ENCODE measurements at regions not wholly inside any gene's neighbourhood (a gene's known extent, or its start where the extent isn't known, plus 50 kb on each side); places are given as distances from the start of the nearest gene placed in this dataset.

- DNase-seq (ENCODE audit: low read depth in 3 of 3), result no peak
Observed at GRCh38 chr5:125323613-125324012, 577.2 kb upstream of the ZNF608 start.

- DNase-seq (ENCODE audit: low read depth in 3 of 3), result no peak
Observed at GRCh38 chr5:125325488-125326149, 579.2 kb upstream of the ZNF608 start.

- no peak for DNase-seq (ENCODE audit: low read depth in 3 of 3)
Observed at GRCh38 chr5:125326150-125326510, 579.7 kb upstream of the ZNF608 start.

DNA sequence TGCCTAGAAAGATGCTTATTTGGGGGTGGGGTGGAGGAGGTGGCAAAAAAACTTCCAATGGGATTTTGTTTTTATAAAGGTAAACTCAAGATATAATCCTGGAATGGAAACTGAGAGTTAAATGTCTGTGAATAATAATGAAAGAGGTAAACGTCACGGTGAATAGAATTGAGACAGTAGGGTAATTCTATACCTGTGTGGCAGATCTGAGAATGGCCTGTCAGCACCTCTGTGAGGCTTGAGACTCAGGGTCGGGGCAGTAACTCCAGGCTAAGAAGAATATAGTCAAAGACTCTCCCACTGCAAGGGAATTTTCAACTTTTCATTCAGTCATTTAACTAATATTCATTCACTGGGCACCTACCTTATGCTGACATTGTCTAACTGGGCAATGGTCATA lies 581.2 kb upstream of the ZNF608 start:
- DNase-seq (ENCODE audit: low read depth in 3 of 3), result no peak

DNA sequence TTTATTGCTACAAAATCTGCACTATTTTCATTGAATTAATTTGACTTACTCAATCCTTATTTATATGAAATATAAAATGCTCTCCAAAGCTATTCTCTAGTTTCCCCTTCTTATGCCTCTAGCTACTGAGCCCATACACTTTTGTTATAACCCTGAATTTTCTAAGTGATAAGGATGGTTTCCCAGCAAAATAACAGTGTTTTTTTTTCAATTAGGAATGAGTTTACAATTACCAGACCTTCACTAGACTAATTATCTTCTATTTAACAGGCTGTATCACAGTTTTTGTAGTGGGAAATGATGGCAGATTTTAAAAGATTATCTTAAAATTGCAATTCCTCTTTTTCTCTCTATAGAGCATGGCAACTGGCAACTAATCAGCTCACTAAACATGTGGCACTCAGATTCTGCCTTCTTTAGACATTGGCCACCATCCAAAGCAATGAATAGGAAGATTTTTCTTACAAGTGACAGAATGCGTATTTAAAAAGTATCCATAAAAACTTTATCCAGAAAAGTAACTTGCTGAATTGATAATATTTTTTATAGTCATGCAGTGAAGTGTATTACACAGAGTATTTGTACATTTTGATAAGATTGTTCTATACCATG lies 585.7 kb upstream of the ZNF608 start:
- no peak for DNase-seq (ENCODE audit: low read depth in 3 of 3)

DNA sequence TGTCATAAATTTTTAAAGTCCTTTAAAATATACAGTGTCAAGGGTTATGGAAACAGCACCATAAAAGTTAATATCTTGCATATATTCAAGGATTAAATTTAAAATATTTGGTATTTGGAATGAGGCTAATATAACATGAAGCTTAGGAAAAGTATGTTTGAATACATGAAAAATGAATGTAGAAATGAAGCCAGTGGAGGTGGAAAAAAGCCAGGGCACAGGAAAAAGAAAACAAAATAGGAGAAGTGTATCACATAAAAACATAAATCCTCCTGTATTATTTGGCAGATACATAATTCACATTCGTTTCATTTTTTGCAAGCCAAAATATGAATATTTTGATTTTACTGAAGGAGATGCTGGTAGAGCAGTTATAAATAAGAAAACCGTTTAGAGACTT lies 587.0 kb upstream of the ZNF608 start:
- no peak for DNase-seq (ENCODE audit: low read depth in 3 of 3)

DNA sequence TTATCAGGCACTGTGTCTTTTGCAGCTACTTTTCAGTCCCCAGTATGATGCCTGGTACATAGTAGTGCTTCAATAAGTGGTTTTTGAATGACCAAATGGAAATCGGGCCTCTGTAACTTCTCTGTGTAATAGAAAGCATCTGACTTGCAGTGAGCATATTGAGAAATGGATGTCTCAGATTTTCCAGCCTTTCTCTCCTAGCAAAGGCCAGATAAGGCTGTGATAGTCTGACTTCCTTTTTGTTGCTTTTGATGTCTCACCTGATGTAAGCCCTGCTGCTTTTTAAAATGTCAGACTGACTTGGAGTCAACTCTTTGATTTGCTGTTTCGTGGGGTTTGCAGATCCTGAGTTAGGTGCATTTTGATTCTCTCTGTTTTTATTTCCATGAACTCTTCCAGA lies 590.0 kb upstream of the ZNF608 start:
- DNase-seq (ENCODE audit: low read depth in 3 of 3), result no peak

- DNase-seq (ENCODE audit: low read depth in 3 of 3), result no peak
Observed at GRCh38 chr5:125337294-125337693, 590.9 kb upstream of the ZNF608 start.

DNA sequence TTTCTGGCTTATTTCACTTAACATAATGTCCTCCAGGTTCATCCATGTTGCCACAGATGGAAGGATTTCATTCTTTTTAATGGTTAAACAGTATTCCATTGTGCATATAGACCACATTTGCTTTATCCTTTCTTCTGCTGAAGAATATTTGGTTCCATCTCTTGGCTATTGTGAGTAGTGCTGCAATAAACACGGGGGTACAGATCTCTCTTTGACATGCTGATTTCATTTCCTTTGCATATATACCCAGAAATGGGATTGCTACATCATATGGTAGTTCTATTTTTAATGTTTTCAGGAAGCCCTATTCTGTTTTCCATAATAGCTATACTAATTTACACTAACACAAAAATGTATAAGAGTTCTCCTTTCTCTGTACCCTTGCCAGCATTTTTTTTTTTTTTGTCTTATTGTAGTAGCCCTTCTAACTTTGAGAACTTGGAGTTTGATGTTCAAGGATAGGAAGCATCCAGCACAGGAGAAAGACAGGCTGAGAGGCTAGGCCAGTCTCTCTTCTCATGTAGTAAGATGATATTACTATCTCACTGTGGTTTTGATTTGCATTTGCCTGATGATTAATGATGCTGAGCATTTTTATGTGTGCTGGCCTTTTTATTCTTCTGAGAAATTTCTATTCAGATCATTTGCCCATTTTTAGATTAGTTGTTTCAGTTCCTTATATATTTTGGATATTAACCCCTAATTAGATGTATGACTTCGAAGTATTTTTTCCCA lies 592.2 kb upstream of the ZNF608 start:
- DNase-seq (ENCODE audit: low read depth in 3 of 3), result no peak

DNA sequence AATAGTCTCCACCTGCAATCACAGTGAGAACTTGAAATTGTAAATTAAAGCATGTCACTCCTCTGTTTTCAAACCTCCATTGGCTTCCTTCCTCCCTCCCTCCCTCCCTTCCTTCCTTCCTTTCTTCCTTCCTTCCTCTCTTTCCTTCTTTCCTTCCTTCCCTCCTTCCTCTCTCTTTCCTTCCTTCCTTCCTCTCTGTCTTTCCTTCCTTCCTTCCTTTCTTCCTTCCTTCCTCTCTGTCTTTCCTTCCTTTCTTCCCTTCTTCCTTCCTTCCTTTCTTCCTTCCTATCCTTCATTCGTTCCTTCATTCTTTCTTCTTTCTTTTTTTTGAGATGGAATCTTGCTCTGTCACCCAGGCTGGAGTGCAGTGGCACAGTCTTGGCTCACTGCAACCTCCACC lies 595.0 kb upstream of the ZNF608 start:
- no peak for DNase-seq (ENCODE audit: low read depth in 3 of 3)

GRCh38 chr5:125343015-125343414 lies 596.6 kb upstream of the ZNF608 start:
- DNase-seq (ENCODE audit: low read depth in 3 of 3), result no peak

GRCh38 chr5:125346316-125346715 lies 599.9 kb upstream of the ZNF608 start:
- DNase-seq (ENCODE audit: low read depth in 3 of 3), result no peak

DNA sequence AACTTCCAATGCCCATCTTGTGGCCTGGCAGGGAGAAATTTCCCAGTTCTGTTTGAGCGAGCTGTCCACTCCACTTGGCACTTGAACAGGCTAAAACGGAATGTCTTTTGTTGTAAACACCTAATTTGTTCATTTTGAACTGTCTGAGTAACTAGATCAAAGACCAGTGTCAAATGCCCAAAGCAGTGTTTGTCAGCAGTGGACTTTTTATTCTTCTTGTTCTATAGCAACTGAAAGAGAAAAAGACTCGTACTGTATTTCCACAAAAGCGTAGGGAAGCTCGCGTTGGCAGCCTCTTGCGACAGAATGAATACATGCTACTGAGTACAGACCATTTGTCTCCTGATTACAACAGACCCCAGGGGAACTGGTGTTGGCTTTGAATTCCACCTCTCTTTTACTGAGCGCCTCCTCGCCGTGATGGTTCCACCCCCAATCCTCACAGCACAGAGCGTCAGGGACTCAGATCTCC lies 601.8 kb upstream of the ZNF608 start:
- DNase-seq (ENCODE audit: low read depth in 3 of 3), result no peak

DNA sequence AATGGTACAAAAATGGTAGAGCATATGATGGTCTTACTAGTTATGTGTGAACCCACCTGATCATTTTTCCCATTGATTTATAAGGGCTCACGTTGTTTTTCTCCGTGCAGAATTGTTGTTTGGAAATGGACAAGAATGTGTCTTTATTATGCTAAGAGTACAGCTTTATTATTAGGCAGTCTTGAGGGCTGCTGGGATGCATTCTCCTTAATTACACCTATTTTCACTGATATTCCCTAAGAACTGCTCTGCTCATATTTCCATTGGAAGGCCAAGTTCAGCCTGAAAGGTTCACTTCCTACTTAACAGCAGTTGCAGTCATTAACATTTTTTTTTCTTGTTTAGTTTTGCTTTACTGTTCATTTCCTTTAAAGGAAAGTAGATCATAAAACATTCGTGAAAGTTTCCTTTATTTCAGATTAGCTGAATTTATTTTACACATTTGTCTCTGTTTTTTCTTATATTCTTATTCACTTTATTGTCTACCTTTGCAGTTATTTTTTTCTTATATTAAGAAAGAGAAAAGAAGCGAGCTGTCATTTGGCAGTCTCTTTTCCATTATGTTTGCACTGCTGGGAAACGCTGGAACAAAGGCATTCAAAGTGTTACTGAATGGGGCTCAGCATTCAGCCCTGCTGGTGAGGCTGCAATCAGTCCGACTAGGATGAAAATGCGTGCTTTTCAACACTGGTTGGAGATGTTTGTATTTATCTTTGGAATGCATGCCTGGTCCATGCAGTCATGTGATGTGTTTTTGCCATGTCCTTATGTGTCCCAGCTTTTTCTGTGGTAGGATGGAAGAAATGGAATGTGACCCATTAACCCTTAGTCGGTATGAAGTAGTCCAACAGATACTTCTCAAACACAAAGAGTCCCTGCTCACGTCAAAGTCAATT lies 602.7 kb upstream of the ZNF608 start:
- DNase-seq (ENCODE audit: low read depth in 3 of 3), result no peak

- no peak for DNase-seq (ENCODE audit: low read depth in 3 of 3)
Observed at GRCh38 chr5:125357660-125358059, 611.2 kb upstream of the ZNF608 start.

DNA sequence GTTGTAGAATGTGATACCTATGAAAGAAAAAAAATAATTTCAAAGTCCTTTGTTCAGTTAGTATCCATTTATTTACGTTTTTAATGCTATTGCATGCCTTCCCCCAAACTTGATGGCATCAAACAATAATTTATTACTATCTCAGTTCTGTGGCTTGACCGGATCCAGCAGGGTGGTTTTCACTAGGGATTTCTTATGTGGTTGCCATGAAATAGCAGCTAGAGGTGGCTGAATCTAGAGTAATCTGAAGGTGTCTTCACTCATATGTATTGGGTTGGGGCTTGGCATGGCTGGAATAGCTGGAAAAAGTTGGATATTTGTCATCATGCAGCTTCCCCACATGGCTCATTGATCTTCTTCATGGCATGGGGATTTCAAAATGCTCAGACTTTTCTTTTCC lies 619.3 kb upstream of the ZNF608 start:
- no peak for DNase-seq (ENCODE audit: low read depth in 3 of 3)

DNA sequence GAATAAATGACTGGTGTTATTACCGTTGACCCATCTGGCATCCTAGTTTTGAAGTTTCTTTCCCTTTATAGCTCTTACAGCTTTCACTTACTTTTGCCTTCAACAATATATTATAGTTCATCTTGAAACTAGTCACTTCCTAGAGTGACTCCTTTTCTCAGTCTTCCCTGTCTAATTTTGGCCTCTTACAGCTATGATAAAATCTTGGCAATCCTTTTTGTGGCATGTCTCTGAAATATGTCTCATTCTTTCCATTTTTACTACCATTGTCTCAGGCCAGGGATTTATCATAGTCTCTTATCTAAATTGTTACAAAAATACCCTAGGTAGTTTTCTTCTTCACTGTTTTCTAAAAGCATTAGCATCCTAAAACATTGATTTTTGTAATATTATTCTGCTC lies 621.3 kb upstream of the ZNF608 start:
- no peak for DNase-seq (ENCODE audit: low read depth in 3 of 3)

DNA sequence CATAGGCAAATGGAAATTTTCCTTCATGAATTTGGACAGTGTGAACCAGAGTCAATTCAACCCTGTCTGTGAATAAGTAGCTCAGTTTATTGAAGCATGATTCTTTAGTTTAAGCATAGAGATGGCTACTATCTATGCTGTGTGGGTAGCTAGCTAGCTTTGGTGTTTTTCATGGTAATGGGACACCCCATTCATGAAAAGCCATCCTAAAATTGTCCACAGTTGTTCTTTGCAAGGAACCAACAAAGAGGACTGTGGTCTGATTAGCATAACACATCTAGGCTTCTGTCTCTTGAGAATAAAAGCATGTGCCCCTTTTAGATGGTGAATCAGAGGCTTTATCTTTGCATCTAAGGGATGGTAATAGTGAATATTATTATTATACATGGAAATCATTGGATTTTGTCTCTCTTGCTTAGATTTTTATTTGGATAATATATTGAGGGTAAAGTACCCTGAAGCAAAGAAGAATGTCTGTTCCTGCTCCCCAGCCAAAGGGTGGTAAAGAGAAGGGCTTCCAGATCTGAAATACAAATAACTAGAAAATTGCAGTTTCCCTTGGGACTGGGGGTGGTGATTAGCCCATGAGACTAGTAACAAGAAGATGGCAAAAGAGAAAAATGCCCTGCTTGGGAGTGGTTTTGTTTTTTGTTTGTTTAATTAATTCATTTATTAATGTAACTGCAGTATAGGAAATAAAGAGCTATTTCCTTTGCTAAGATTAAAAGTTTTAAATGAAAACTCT lies 624.2 kb upstream of the ZNF608 start:
- DNase-seq (ENCODE audit: low read depth in 3 of 3), result no peak

DNA sequence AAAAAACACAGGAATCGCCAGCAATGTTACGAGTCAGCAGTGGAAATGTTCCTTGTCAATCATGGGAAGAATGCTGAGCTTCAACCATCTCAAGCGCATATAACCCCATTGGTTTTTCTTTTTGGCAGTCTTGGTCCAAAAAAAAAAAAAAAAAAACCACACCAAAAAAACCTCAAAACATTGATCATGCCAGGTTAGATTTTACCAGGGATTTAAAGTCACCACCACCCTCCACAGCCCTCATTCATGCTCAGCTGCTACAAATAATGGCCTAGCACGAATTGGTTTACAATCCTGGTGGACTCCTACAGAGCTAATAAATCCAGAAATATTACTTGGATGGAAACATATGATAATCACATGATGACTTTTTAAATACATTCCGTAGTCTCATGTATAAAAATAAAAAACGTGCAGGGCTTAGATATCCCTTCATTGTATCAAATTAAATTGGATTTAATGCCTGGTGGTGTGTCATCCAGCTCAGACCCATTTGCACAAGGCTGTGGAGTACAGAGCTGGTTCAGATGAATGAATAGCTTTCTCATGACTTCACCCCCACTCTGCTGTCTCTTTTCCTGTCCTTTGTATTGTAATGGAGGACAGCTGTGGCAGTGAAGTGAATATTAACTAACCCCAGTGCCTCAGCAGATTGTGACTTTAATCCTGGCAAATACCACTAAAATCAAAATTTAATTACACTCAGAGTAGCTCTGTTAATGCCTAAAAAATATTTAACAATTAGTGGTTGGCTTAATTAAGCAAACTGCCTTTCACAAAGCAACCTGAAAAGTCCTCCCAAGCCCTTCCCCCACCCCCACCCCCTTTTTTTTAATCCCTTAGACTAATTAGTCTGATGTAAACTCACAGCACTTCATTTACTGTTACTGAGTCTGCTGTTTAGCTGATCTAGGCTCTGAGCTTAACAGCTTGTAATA lies 626.5 kb upstream of the ZNF608 start:
- no peak for DNase-seq (ENCODE audit: low read depth in 3 of 3)

DNA sequence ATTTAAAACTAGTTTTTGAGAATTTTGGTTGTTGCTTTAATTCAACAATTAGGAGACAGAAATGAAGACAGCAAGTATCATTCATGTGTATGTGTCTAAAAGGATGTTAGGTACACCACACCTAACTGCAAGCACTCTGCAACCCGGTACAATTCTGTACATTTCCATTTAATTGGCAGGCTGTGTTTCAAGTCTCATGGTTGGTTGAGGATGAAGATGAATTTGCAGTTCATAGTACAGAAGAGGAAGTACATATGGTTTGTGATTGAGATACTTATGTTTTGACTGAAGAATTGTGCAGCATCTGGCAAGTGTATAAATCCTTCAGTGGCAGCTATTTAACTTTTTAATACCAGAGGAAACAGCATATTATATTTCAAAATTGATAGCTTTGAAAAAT lies 628.7 kb upstream of the ZNF608 start:
- no peak for DNase-seq (ENCODE audit: low read depth in 3 of 3)

Measured in stimulated activated CD4-positive, alpha-beta T cell treated with anti-CD3 and anti-CD28 coated beads, TNF-alpha, amount 100 ng/mL, for 24 hours (primary cell).